WTC11 (cell line): ENCODE measurements at regions not wholly inside any gene's neighbourhood (a gene's known extent, or its start where the extent isn't known, plus 50 kb on each side); places are given as distances from the start of the nearest gene placed in this dataset.

ENCODE experiments used
- CREB1 ChIP-seq: sonication (generic); formaldehyde crosslinking; IDR thresholded peaks from 2 replicates; pipeline ENCODE4 v1.8.0; 2023; ENCODE audit warnings: mild to moderate bottlenecking, missing genetic modification reagents
- CTCF ChIP-seq: fragments of 200-600 bp; IDR thresholded peaks from 2 replicates; pipeline ENCODE4 v1.8.0; 2022; ENCODE audit warnings: antibody characterized with exemption
- NFE2L1 ChIP-seq: sonication (generic); formaldehyde crosslinking; IDR thresholded peaks from 2 replicates; pipeline ENCODE4 v1.8.1; 2023; ENCODE audit warnings: missing genetic modification reagents
- TF ChIP-seq, protein P1 (sequence below): sonication (generic); formaldehyde crosslinking; IDR thresholded peaks from 2 replicates; pipeline ENCODE4 v1.8.0; 2022; ENCODE audit warnings: mild to moderate bottlenecking, missing genetic modification reagents

- TF ChIP-seq CTCF (no peak), CREB1 (CRISPR knock-in tag) (no peak), NFE2L1 (CRISPR knock-in tag) (no peak)
- TF ChIP-seq, protein P1, sequence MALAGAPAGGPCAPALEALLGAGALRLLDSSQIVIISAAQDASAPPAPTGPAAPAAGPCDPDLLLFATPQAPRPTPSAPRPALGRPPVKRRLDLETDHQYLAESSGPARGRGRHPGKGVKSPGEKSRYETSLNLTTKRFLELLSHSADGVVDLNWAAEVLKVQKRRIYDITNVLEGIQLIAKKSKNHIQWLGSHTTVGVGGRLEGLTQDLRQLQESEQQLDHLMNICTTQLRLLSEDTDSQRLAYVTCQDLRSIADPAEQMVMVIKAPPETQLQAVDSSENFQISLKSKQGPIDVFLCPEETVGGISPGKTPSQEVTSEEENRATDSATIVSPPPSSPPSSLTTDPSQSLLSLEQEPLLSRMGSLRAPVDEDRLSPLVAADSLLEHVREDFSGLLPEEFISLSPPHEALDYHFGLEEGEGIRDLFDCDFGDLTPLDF = no peak
Measured at GRCh38 chr5:4533457-4534105, 606.5 kb upstream of the ADAMTS16 start.
